ENCODE measurements at regions not wholly inside any gene's neighbourhood (a gene's known extent, or its start where the extent isn't known, plus 50 kb on each side); places are given as distances from the start of the nearest gene placed in this dataset.

DNA sequence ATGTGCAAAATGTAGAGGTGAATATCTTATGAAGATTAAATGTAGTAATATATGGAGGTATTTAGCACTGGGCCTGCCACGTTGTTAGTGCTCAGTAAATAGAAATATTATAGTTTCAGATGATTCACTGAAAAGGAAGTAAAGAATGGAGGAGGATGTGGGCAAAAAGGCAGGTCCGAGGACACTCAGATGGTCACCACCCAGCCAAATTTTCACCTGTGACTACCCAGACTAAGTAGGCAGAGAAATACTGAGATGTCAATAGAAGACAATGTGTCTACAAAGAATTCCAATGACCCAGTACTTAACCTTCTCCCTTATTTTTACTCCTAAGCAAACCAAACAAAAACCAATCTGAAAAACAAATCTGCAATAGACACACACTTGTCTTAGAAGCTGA is 70.3 kb upstream of the ATP10B start:
- no peaks in the 10 kb centered on the region for H3K27me3 Mint-ChIP-seq
- ChIA-PET POLR2A (no interaction called here), CTCF (no interaction called here)
- no peak overlapping the region for H3K27ac Mint-ChIP-seq
- DNase-seq = no peak
- no peaks in the 10 kb centered on the region for H3K4me1 Mint-ChIP-seq
- no peaks in the 10 kb centered on the region for H3K36me3 Mint-ChIP-seq (ENCODE audit: low read depth)
- no peaks in the 10 kb centered on the region for H3K9me3 Mint-ChIP-seq
- H3K4me3 Mint-ChIP-seq = no peak overlapping the region

DNA sequence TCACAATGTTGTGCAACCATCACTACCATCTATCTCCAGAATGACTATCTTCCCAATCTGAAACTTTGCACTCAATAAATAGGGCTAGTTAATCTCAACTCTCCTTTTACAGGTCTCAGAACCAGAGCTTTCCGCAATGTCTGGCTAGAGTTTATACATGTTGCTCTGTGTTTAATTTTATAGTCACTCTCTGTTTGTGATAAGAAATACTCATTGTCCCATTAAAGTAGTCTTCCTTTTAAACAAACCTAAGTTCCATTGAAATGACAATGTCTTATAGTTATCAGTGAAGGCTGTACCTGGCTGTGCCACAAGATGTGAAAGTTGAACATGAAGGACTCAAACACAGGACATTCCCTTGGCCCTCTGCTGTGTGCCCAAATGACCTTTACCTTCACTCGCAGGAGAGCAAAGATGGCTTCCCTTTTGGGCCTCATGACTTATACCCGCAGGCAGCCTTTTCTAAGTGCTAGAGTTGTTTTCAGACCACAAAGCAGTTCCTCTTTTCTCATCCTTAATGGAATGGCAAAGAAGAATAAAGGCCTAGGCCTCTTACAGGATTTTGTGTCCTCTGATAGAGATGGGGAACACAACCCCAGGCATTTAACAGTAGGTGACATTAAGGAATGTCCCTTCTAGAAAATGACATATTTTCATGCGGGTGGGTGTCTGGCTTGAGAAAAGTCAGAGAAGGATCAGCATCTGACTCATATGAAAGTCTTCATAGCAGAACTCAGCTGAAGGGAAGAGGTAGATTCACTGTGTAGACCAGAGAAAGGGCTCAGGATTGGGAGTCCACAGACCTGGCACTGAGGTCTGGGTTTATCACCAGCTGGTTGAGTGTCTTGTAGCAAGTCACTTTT is 69.6 kb upstream of the ATP10B start:
- no peak overlapping the region for H3K4me3 Mint-ChIP-seq
- no peak for DNase-seq
- ChIA-PET POLR2A (no interaction called here), CTCF (interaction anchor here (0.7 kb wide), 1 partner anchor 1713 kb away, joined by 4 read pairs; no protein-coding TSS in a partner anchor)
- H3K27ac Mint-ChIP-seq = no peak overlapping the region
- no peaks in the 10 kb centered on the region for H3K4me1 Mint-ChIP-seq
- no peaks in the 10 kb centered on the region for H3K9me3 Mint-ChIP-seq
- no peaks in the 10 kb centered on the region for H3K36me3 Mint-ChIP-seq (ENCODE audit: low read depth)
- no peaks in the 10 kb centered on the region for H3K27me3 Mint-ChIP-seq

DNA sequence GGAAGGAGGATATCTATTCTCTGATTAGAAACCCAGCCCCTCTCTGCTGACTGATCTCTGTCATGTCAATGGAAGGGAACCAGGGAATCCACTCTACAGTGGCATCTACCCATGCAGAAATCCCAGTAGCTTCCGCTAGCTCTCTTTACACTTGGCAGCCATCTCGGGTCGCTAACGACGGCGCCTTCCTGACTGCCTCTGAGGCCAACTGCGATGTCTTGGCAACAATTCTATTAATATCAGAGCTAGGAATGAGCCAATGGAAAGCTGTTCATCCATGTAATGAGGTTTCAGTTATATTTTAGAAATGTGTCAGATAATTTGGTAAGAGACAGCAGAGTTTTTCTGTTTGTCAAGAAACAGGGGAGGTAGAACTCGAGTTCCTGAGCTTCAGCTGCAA is 67.6 kb upstream of the ATP10B start:
- no peaks in the 10 kb centered on the region for H3K9me3 Mint-ChIP-seq
- CTCF ChIA-PET = no interaction called here

DNA sequence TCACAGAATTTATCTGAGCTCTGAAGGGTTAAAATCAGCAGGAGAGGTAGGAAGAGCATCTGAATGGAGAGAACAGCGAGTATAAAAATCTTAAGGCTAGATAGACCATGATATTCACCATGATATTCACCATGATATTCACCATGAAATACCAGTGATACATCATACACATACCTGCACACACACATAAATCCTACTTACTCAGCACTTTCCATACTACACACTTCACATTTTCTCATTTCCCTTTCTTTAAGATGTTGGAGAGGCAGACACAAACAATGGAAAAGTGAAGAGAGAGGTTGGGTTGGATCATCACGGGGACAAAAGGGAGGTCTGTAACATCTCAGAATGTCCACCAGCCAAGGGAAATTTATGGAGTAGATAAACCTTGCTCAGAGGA is 66.4 kb upstream of the ATP10B start:
- H3K4me3 Mint-ChIP-seq = no peak overlapping the region
- no peaks in the 10 kb centered on the region for H3K9me3 Mint-ChIP-seq
- CTCF ChIA-PET = no interaction called here
- no peaks in the 10 kb centered on the region for H3K36me3 Mint-ChIP-seq (ENCODE audit: low read depth)
- no peak for DNase-seq
- H3K27me3 Mint-ChIP-seq = no peaks in the 10 kb centered on the region
- POLR2A ChIA-PET = no interaction called here
- H3K27ac Mint-ChIP-seq = no peak overlapping the region
- no peaks in the 10 kb centered on the region for H3K4me1 Mint-ChIP-seq

More for the DNA sequence above, 67.6 kb upstream of the ATP10B start:
- Mint-ChIP-seq H3K27me3 (no peaks in the 10 kb centered on the region), H3K4me3 (no peak overlapping the region), H3K27ac (no peak overlapping the region), H3K4me1 (no peaks in the 10 kb centered on the region), H3K36me3 (ENCODE audit: low read depth) (no peaks in the 10 kb centered on the region)
- no peak for DNase-seq
- POLR2A ChIA-PET = no interaction called here

DNA sequence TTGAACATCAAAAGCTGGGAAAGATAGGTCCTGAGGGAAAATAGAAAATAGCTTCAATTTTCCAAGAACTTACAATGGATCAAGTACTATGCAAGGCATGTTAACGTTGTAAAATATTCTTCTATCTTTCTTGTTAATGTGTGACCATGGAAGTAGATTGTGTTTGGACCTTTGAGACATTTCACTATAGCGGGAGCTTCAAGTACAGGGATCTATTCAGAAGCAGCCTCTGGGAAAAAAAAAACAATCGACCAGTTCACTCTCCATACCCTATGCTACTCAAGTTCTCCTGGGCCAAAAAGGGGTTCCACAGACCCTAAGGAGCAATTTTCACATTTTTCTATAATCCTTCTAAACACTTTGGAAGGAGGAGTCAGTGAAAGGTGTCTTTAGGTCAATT is 54.1 kb upstream of the ATP10B start:
- Mint-ChIP-seq H3K27ac (no peak overlapping the region), H3K36me3 (ENCODE audit: low read depth) (no peaks in the 10 kb centered on the region), H3K4me3 (no peak overlapping the region), H3K27me3 (peaks cover 1% of the 10 kb centered on the region), H3K9me3 (no peaks in the 10 kb centered on the region), H3K4me1 (no peaks in the 10 kb centered on the region)
- DNase-seq = no peak
- POLR2A ChIA-PET = no interaction called here
- CTCF ChIA-PET = interaction anchor here (0.7 kb wide), 1 partner anchor 1311 kb away, joined by 3 read pairs; no protein-coding TSS in a partner anchor

DNA sequence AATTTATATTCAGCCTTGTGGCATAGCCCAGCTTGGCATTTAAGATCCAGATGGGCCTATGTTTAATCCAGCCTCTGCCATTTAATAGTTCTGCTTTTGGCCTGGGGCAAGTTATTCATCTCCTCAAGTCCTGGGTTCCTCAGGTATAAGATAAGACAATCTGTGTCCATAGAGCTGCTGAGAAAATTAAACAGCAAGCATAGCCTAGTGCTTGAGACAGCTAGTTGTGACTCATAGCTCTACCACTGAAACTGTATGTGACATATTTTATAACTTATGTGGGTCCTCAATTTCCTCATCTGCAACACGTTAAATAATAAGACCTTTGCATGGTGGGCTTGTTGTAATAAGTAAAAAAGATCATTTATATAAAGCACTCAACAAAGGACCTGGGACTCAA is 53.3 kb upstream of the ATP10B start:
- CTCF ChIA-PET = no interaction called here
- POLR2A ChIA-PET = no interaction called here
- no peaks in the 10 kb centered on the region for H3K36me3 Mint-ChIP-seq (ENCODE audit: low read depth)
- H3K4me3 Mint-ChIP-seq = no peak overlapping the region
- no peaks in the 10 kb centered on the region for H3K9me3 Mint-ChIP-seq
- H3K27ac Mint-ChIP-seq = no peak overlapping the region
- no peaks in the 10 kb centered on the region for H3K4me1 Mint-ChIP-seq
- no peak for DNase-seq
- H3K27me3 Mint-ChIP-seq = peaks cover 3% of the 10 kb centered on the region

DNA sequence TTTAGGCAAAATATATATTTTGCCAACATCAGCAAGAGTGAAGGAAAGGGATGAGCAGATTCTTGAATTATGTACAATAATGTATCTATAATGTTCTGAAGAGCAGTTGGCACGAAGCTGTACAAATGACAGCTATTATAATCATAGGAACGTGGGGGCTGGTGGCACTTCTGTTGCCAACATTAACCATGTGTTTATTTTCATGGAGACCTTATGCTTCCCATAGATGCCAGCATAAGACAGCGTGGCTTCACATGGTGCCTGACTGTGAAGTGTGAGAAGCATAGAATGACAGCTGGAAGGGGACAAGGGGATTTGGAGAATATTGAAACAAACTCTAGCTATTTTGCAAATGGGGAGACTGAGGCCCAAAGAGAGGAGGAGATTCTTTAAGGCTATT is 52.6 kb upstream of the ATP10B start:
- ChIA-PET POLR2A (no interaction called here), CTCF (no interaction called here)
- Mint-ChIP-seq H3K9me3 (no peaks in the 10 kb centered on the region), H3K27me3 (peaks cover 3% of the 10 kb centered on the region), H3K4me1 (no peaks in the 10 kb centered on the region), H3K4me3 (no peak overlapping the region), H3K27ac (no peak overlapping the region), H3K36me3 (ENCODE audit: low read depth) (no peaks in the 10 kb centered on the region)
- DNase-seq = no peak

DNA sequence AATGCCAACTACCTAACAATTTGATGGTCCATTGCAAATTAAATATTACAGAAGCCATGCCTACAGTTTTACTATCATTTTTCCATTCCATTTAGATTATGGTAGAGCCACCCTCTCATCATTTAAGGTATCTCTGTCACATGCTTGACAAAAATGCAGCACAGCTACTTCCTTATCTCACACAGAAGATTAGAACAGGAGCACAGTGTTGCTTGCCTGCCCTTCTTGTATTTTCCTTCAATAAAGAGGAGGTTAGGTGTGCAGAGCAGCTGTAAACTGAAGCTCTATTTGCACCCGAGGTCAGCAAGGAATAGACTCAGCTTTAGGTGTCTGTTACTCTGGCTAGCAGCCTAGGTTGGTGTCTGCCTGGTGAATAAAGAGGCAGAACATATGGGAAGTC is 51.5 kb upstream of the ATP10B start:
- Mint-ChIP-seq H3K9me3 (no peaks in the 10 kb centered on the region), H3K27me3 (peaks cover 3% of the 10 kb centered on the region), H3K4me1 (no peaks in the 10 kb centered on the region), H3K27ac (no peak overlapping the region), H3K4me3 (no peak overlapping the region), H3K36me3 (ENCODE audit: low read depth) (no peaks in the 10 kb centered on the region)
- DNase-seq = no peak
- ChIA-PET CTCF (no interaction called here), POLR2A (no interaction called here)

DNA sequence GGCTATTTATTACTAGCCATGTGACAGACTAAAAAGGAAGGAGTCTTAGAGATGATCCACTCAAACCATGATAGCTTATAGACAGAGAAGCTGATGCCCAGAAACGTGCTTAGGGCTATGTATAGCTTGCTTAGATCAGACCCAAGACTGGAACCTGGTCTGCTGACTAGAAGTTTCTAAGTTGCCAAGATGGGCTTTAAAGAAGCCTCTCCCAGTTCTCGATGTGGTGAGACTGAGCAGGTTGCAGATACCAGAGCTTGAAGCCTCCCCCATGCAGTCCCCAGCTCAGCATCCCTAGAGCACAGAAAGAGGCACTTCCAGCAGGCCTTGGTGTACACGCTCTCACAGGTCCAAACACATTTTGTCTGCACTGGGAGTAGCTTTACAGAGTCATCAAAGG is 51.1 kb upstream of the ATP10B start:
- H3K4me1 Mint-ChIP-seq = no peaks in the 10 kb centered on the region
- H3K27ac Mint-ChIP-seq = no peak overlapping the region
- H3K9me3 Mint-ChIP-seq = no peaks in the 10 kb centered on the region
- ChIA-PET CTCF (no interaction called here), POLR2A (no interaction called here)
- H3K27me3 Mint-ChIP-seq = peaks cover 3% of the 10 kb centered on the region
- no peak for DNase-seq
- no peak overlapping the region for H3K4me3 Mint-ChIP-seq
- H3K36me3 Mint-ChIP-seq (ENCODE audit: low read depth) = no peaks in the 10 kb centered on the region
